GM12872 (cell line): ENCODE measurements at regions not wholly inside any gene's neighbourhood (a gene's known extent, or its start where the extent isn't known, plus 50 kb on each side); places are given as distances from the start of the nearest gene placed in this dataset.

ENCODE experiments used
- CTCF ChIP-seq: IDR thresholded peaks from 3 replicates; pipeline ENCODE4 v1.5.1; 2011; ENCODE audit warnings: low read depth, mild to moderate bottlenecking, low read length, moderate library complexity; ENCODE audit not compliant: insufficient read depth

GRCh38 chr9:25613709-25614108 lies 64.5 kb downstream of the TUSC1 start:
- no peak for TF ChIP-seq CTCF

GRCh38 chr9:25603106-25603505 lies 75.1 kb downstream of the TUSC1 start:
- no peak for TF ChIP-seq CTCF

- no peak for TF ChIP-seq CTCF
Measured at GRCh38 chr9:25602400-25603044, 75.7 kb downstream of the TUSC1 start.

- TF ChIP-seq CTCF = no peak
Measured at GRCh38 chr9:25600501-25600900, 77.7 kb downstream of the TUSC1 start.

GRCh38 chr9:25584611-25585010 lies 93.6 kb downstream of the TUSC1 start:
- TF ChIP-seq CTCF = no peak

GRCh38 chr9:25573281-25573680 lies 105.0 kb downstream of the TUSC1 start:
- no peak for TF ChIP-seq CTCF

GRCh38 chr9:25571491-25571890 lies 106.8 kb downstream of the TUSC1 start:
- no peak for TF ChIP-seq CTCF
